ENCODE measurements at regions not wholly inside any gene's neighbourhood (a gene's known extent, or its start where the extent isn't known, plus 50 kb on each side); places are given as distances from the start of the nearest gene placed in this dataset.

- peaks cover 22% of the 10 kb centered on the region for H3K27me3 Mint-ChIP-seq
- H3K9me3 Mint-ChIP-seq (ENCODE audit: low read depth): peaks cover 3% of the 10 kb centered on the region
- TF ChIP-seq CTCF (IDR thresholded peaks at IDR 0.05; ENCODE audit: unreplicated experiment): no peak
- no peak overlapping the region for H3K4me3 Mint-ChIP-seq (ENCODE audit: low read depth)
- no peak for DNase-seq (ENCODE audit: low spot score, unreplicated experiment)
- no peak overlapping the region for H3K27ac Mint-ChIP-seq
- H3K4me1 Mint-ChIP-seq (ENCODE audit: low read depth): no peaks in the 10 kb centered on the region
- H3K36me3 Mint-ChIP-seq (ENCODE audit: insufficient read depth): no peaks in the 10 kb centered on the region
Observed at GRCh38 chr6:150312395-150312794, 56.4 kb upstream of the IYD start.

GRCh38 chr6:150312844-150313584 is 55.8 kb upstream of the IYD start:
- no peak for TF ChIP-seq CTCF (IDR thresholded peaks at IDR 0.05; ENCODE audit: unreplicated experiment)
- no peak for DNase-seq (ENCODE audit: low spot score, unreplicated experiment)
- no peaks in the 10 kb centered on the region for H3K4me1 Mint-ChIP-seq (ENCODE audit: low read depth)
- peaks cover 3% of the 10 kb centered on the region for H3K9me3 Mint-ChIP-seq (ENCODE audit: low read depth)
- no peak overlapping the region for H3K4me3 Mint-ChIP-seq (ENCODE audit: low read depth)
- peaks cover 22% of the 10 kb centered on the region for H3K27me3 Mint-ChIP-seq
- no peaks in the 10 kb centered on the region for H3K36me3 Mint-ChIP-seq (ENCODE audit: insufficient read depth)
- no peak overlapping the region for H3K27ac Mint-ChIP-seq

GRCh38 chr6:150313781-150314180 is 55.0 kb upstream of the IYD start:
- Mint-ChIP-seq H3K9me3 (ENCODE audit: low read depth) (peaks cover 3% of the 10 kb centered on the region), H3K4me3 (ENCODE audit: low read depth) (no peak overlapping the region), H3K36me3 (ENCODE audit: insufficient read depth) (no peaks in the 10 kb centered on the region), H3K27me3 (peaks cover 19% of the 10 kb centered on the region), H3K4me1 (ENCODE audit: low read depth) (no peaks in the 10 kb centered on the region), H3K27ac (no peak overlapping the region)
- no peak for DNase-seq (ENCODE audit: low spot score, unreplicated experiment)
- no peak for TF ChIP-seq CTCF (IDR thresholded peaks at IDR 0.05; ENCODE audit: unreplicated experiment)

- Mint-ChIP-seq H3K9me3 (ENCODE audit: low read depth) (peaks cover 3% of the 10 kb centered on the region), H3K27me3 (peaks cover 19% of the 10 kb centered on the region), H3K4me3 (ENCODE audit: low read depth) (no peak overlapping the region), H3K4me1 (ENCODE audit: low read depth) (peaks cover 3% of the 10 kb centered on the region), H3K36me3 (ENCODE audit: insufficient read depth) (no peaks in the 10 kb centered on the region), H3K27ac (no peak overlapping the region)
- no peak for DNase-seq (ENCODE audit: low spot score, unreplicated experiment)
- TF ChIP-seq CTCF (IDR thresholded peaks at IDR 0.05; ENCODE audit: unreplicated experiment): no peak
Observed at GRCh38 chr6:150314230-150315188, 54.3 kb upstream of the IYD start.

GRCh38 chr6:150315626-150316025 is 53.2 kb upstream of the IYD start:
- H3K9me3 Mint-ChIP-seq (ENCODE audit: low read depth): peaks cover 3% of the 10 kb centered on the region
- peaks cover 17% of the 10 kb centered on the region for H3K27me3 Mint-ChIP-seq
- no peak for DNase-seq (ENCODE audit: low spot score, unreplicated experiment)
- peaks cover 3% of the 10 kb centered on the region for H3K4me1 Mint-ChIP-seq (ENCODE audit: low read depth)
- no peak for TF ChIP-seq CTCF (IDR thresholded peaks at IDR 0.05; ENCODE audit: unreplicated experiment)
- no peak overlapping the region for H3K4me3 Mint-ChIP-seq (ENCODE audit: low read depth)
- H3K36me3 Mint-ChIP-seq (ENCODE audit: insufficient read depth): no peaks in the 10 kb centered on the region
- H3K27ac Mint-ChIP-seq: no peak overlapping the region

All from progenitor cell of endocrine pancreas (in vitro differentiated cells).